ENCODE measurements at regions not wholly inside any gene's neighbourhood (a gene's known extent, or its start where the extent isn't known, plus 50 kb on each side); places are given as distances from the start of the nearest gene placed in this dataset.

GRCh38 chr11:46202696-46203391 is 74.6 kb upstream of the CREB3L1 start:
- no peak for DNase-seq (ENCODE audit: low read depth)
- no peak for TF ChIP-seq CTCF (IDR thresholded peaks at IDR 0.05; ENCODE audit: control insufficient read depth, insufficient read depth, low read depth, low read length, missing control alignments)
- H3K4me3 ChIP-seq (ENCODE audit: control insufficient read depth, low read depth, low read length), result no peak overlapping the region

DNA sequence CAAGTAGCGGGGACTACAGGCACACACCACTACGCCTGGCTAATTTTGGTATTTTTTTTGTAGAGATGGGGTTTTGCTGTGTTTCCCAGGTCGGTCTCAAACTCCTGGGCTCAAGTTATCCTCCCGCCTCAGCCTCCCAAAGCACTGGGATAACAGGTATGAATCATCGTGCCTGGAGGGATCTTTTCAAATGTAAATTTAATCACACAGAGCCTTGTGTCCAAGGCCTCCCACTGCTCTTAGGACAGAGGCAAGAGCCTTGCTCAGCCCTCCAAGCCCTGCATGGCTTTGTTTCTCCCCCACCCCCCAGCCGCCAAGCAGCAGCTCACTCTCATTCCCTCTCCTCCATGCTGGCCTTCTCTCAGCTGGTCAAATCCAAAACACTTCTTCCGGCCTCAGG is 75.3 kb upstream of the CREB3L1 start:
- H3K4me3 ChIP-seq (ENCODE audit: control insufficient read depth, low read depth, low read length), result no peak overlapping the region
- no peak for TF ChIP-seq CTCF (IDR thresholded peaks at IDR 0.05; ENCODE audit: control insufficient read depth, insufficient read depth, low read depth, low read length, missing control alignments)
- no peak for DNase-seq (ENCODE audit: low read depth)

GRCh38 chr11:46200537-46201281 is 76.8 kb upstream of the CREB3L1 start:
- no peak for TF ChIP-seq CTCF (IDR thresholded peaks at IDR 0.05; ENCODE audit: control insufficient read depth, insufficient read depth, low read depth, low read length, missing control alignments)
- no peak for DNase-seq (ENCODE audit: low read depth)

DNA sequence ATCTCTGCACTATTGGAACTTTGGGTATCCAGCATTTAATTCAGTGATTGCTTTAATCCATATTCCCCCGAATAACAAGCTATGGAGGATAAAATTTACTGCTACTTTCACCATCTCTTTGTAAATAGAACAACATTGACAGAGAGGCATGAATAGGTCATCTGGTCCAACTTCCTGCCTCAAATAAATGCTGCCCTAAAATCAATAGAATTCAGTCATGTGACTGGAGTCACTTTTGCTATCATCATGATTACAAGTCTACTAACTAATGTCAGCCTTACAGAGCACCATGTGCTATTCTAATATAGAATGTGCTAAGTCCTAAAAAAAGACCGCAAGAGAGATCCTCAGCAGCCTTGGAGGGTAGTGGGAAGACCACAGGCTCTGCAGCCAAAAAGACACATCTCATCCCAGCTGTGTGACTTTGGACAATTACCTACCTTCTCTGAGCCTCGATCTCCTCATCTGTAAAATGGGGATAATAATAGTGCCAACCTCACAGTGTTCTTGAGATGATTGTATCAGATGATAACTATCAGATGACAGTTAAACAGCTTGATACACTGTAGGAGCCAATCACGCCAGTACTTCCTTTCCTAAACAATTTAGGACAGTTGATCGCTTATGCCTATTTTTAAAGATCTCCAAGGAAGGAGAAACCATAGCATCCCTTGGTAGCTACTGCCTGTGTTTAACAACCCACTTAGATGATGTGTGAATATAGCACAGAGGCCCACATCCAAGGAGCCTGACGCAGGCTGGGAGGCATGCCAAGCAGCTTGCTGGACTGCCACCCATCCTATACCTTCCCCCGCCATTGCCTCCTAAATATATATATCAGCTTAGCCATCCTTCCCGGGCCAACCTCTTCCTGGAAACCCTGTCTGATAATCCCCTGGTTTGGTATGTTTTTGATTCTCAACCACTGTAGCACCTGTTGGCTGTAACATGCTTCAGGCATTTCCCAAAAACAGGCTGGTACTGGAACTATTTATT is 77.3 kb upstream of the PHF21A start:
- no peak for DNase-seq (ENCODE audit: low read depth)
- H3K4me3 ChIP-seq (ENCODE audit: control insufficient read depth, low read depth, low read length), result no peak overlapping the region
- no peak for TF ChIP-seq CTCF (IDR thresholded peaks at IDR 0.05; ENCODE audit: control insufficient read depth, insufficient read depth, low read depth, low read length, missing control alignments)

More at GRCh38 chr11:46200537-46201281, 76.8 kb upstream of the CREB3L1 start:
- no peak overlapping the region for H3K4me3 ChIP-seq (ENCODE audit: control insufficient read depth, low read depth, low read length)

GRCh38 chr11:46197421-46197820 is 76.2 kb upstream of the PHF21A start:
- TF ChIP-seq CTCF (IDR thresholded peaks at IDR 0.05; ENCODE audit: control insufficient read depth, insufficient read depth, low read depth, low read length, missing control alignments), result no peak
- H3K4me3 ChIP-seq (ENCODE audit: control insufficient read depth, low read depth, low read length), result no peak overlapping the region
- no peak for DNase-seq (ENCODE audit: low read depth)

DNA sequence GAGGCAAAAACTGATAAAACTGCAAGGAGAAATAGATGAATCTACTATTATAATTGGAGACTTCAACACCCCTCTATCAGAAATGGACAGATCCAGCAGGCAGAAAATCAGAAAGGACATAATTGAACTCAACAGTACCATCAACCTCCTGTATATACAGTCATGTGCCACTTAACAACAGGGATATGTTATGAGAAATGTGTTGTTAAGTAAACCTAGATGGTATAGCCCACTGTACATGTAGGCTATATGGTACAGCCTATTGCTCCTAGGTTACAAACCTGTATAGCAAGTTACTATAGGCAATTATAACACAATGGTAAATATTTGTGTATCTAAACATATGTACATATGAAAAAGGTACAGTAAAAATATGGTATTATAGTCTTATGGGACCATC is 66.8 kb upstream of the PHF21A start:
- TF ChIP-seq CTCF (IDR thresholded peaks at IDR 0.05; ENCODE audit: control insufficient read depth, insufficient read depth, low read depth, low read length, missing control alignments), result no peak
- H3K4me3 ChIP-seq (ENCODE audit: control insufficient read depth, low read depth, low read length), result no peak overlapping the region
- no peak for DNase-seq (ENCODE audit: low read depth)

Measured in AG09309 (cell line).